ENCODE measurements at regions not wholly inside any gene's neighbourhood (a gene's known extent, or its start where the extent isn't known, plus 50 kb on each side); places are given as distances from the start of the nearest gene placed in this dataset.

- DNase-seq, result no peak
These were observed 330.3 kb upstream of the XYLT1 start for GRCh38 chr16:17801068-17801467.

- no peak for DNase-seq
These were observed 328.0 kb upstream of the XYLT1 start for GRCh38 chr16:17798716-17799115.

- DNase-seq, result no peak
These were observed 322.6 kb upstream of the XYLT1 start for GRCh38 chr16:17793354-17793753.

GRCh38 chr16:17784073-17784472 is 313.3 kb upstream of the XYLT1 start:
- no peak for DNase-seq

DNA sequence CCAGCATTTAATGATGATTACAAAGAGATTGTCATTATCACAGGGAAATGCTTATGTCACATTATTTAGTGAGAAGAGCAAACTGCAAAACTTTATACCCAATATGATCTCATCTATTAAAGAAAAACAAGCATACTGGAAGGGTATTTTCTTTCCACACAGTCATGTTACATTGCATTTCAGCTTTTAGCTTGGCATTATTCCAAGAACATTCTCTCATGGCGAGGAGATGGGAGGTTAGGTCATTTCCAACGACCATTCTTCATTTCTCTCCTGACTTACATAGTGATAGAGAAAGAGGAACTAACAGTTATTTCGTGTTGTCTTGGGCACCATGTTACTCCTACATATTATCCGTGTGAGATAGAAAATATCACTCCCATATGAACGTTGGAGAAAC is 309.4 kb upstream of the XYLT1 start:
- DNase-seq, result no peak

DNA sequence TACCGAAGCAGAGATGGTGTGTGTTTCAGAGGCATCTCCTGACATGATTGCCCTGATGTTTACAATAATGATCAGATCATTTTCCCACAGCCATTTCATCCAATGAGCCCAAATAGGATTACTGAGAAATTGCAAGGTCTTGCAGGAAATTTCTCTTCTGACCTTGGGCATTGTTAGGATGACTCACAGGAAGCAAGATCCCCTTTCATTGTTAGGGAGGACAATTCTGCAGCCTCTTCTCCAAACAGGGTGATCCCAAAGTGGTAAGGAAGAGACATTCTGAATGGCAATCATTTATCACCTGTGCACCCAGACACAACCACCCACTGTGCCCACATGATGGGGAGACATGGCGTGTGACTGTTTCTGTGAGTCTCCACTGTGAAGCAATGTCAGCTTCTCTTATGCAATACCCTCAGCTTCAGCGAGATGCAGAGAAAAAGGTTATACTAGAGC is 306.7 kb upstream of the XYLT1 start:
- no peak for DNase-seq

DNA sequence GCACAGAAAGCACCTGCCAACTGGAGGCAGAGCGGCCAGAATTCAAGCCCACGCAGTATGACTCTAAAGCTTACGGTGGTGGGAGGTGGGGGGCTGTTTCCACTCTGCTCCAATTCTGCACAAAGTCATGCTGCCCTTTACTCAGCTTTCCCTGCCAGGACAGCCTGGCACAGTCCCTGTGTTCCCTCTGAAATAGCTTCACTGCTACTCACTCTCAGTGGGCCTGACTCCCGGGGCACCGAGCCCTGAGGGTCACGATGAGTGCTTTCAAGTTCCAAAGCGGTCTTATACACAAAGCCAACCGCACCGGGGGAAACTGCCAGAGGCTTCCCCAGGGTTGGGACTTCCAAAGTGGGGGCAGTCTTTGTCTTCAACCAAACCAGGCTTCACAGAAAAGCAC is 306.1 kb upstream of the XYLT1 start:
- DNase-seq, result peak in 6 of 14 donors; percentile 2 to 39 (median 14)

DNA sequence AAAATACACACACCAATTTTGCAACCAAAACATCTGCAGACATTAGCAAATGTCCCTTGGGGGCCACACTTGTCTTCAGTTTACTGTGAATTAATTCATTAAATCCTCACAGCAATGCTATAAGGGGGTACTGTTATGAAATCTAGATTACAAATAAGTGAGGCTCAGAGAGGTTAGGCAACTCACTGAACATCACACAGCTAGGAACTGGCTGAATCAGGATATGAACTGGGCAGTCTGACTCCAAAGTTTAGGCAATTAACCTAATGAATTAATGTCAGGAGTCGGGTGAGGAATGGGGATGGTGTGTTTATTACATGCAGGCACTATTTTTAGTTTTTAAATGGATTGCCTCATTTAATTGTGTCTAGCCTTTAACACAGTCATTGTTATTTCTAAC is 305.7 kb upstream of the XYLT1 start:
- no peak for DNase-seq

DNA sequence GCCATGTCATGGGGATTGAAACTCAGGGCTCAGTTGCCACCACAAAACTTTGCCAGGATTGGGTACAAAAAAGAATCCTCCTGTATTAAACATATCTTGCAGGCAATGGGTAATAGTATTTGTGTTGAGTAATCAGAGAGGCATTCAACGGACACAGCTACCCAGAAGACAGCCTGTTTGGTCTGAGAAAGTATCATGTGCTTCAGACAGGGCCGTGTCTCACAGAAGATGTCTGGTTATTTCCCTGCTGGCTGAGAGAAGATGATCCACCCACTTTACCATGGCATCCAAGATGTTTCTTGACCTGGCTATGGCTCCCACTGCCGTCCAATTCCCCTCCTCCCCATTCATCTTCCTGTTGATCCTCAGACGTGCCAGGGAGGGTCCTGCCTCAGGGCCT is 304.3 kb upstream of the XYLT1 start:
- DNase-seq, result no peak

GRCh38 chr16:17773698-17774101 is 302.9 kb upstream of the XYLT1 start:
- DNase-seq, result no peak

- DNase-seq, result no peak
These were observed 299.3 kb upstream of the XYLT1 start for GRCh38 chr16:17770104-17770503.

- DNase-seq, result no peak
These were observed 298.3 kb upstream of the XYLT1 start for GRCh38 chr16:17769065-17769464.

GRCh38 chr16:17768257-17768656 is 297.5 kb upstream of the XYLT1 start:
- DNase-seq, result no peak

DNA sequence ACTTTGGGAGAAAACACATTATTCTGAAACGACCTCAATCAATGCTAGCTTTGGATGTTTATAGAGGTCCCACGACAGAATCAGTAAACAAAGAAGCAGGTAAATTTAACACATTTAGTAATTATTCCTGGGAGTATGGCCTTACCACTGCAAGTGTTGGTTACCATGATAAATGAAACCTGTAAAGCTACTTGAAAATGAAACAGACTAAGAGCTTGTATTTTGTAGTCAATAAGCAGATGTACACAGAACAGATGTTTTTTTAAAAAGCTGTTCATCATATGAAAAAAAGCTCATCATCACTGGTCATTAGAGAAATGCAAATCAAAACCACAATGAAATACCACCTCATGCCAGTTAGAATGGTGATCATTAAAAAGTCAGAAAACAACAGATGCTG is 295.3 kb upstream of the XYLT1 start:
- DNase-seq, result no peak

DNA sequence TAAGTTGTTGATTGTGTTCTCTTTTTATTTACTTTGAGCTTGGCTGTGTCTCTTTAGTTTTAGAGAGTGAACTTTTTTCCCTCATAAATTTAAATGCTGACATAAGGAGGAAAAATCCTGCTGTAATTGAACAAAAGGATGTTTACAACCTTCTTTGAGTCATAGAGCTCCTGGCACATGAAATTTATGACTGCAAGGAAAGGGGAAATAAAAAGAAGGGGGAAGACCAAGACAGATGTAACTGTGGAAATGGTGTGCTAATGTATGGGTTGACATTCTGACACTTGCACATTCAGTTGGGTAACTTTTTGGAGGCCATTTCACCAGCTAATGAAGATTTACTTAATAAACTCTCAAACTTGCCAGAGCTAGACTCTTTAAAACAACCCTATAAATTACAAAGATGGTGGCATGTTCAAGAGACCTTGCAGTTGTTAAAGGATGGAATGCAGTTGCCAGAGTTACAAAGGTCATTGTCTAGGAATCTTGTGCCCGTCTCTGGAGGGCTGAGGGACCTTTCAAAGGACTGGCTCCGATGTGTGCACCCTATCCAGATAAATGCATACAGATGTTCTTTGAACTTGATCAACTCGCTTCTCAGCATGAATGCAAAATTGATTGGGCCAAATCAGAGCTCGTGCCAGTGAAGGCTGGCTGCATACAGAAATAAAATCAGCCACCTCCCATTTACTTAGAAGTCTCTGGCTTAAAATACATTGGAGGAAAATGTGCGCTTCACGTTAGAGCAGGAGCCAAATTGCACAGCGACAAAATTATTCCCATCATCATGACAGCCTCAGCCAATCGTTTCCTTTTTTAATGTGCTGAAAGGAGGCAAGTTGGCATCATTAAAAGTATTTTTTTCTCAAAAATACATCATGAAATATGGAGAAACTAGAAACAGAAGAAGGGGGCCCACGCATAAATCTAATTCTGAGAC is 289.0 kb upstream of the XYLT1 start:
- no peak for DNase-seq

DNA sequence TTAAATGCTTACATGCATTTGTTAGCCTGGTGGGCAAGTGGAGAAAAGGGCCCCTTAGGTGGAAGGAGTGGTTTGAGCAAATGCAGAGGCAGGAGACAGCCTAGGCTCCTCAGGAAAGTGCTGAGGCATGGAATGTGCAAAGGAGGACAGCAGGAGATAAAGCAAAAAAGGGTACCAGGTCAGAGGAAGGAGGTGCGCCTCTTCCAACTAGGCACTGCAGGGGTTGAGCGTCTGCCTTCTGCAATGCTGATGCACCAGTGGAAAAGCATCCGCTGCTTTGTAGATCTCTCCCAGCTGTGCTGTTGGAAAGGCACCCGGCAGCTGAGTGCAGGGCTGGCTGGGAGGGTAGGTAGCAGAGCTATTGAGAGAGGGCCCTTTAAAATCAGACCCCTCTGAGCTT is 287.0 kb upstream of the XYLT1 start:
- no peak for DNase-seq

DNA sequence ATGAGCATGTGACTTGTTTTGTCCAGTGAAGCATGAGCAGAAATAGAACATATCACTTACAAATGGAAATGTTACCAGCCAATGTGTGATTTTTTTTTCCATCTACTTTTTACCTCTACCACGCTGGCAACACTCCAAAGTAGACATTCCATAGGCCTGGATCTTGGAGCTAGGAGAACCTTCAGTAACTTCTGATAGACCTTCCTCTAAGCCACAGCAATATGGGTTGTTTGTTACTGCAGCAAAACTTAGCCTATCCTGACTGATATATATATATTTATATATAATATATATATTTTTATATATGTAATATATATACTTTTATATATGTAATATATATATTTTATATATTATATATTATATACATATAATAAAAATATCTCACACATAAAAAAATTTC is 284.4 kb upstream of the XYLT1 start:
- no peak for DNase-seq

GRCh38 chr16:17753434-17753833 is 282.7 kb upstream of the XYLT1 start:
- no peak for DNase-seq

GRCh38 chr16:17749706-17750105 is 278.9 kb upstream of the XYLT1 start:
- no peak for DNase-seq

- DNase-seq, result no peak
These were observed 277.4 kb upstream of the XYLT1 start for GRCh38 chr16:17748044-17748719.

DNA sequence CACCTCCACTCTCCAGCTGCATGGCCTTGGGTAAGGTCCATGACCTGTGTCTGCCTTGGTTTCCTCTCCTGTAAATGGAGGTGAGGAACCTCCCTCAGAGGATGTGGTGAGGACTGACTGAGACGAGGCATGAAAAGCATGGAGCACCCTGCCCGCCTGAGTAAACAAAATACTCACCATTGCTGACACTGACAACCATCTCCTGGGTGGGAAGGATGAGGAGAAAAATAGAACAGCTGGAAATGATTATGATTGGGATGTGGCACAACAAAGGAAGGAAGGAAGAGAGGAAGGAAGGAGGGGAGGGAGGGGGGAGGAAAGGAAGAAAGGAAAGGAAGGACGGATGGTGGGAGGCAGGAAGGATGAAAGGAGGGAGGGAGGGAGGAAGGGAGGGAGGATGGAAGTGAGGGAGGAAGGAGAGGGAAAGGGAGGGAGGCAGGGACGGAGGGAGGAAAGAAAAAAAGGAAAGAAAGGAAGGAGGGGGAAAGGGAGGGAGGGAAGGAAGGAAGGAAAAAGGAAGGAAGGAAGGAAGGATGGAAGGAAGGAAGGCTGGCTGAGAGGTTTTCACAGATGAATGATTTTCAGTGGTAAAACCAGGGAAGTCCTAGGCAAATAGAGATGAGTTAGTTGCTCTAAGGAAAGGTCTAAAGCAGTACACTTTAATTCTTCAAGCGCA is 276.5 kb upstream of the XYLT1 start:
- no peak for DNase-seq

GRCh38 chr16:17744921-17745572 is 274.3 kb upstream of the XYLT1 start:
- no peak for DNase-seq

GRCh38 chr16:17743578-17743977 is 272.8 kb upstream of the XYLT1 start:
- no peak for DNase-seq
